HL-60 (cell line): ENCODE measurements at regions not wholly inside any gene's neighbourhood (a gene's known extent, or its start where the extent isn't known, plus 50 kb on each side); places are given as distances from the start of the nearest gene placed in this dataset.

Source experiments
- GABPA ChIP-seq: IDR thresholded peaks from 2 replicates; pipeline ENCODE4 v1.6.1; 2012; ENCODE audit warnings: low read depth
- POLR2AphosphoS5 ChIP-seq: IDR thresholded peaks from 2 replicates; pipeline ENCODE4 v1.6.1; 2012; ENCODE audit warnings: low read depth
- TF ChIP-seq, protein P1 (sequence below): IDR thresholded peaks from one replicate; pipeline ENCODE4 v1.5.1; 2011; ENCODE audit warnings: low read length, control low read depth, inconsistent platforms; ENCODE audit not compliant: insufficient read depth

GRCh38 chr3:118171236-118171852, 863.3 kb downstream of the IGSF11 start:
- TF ChIP-seq, protein P1, sequence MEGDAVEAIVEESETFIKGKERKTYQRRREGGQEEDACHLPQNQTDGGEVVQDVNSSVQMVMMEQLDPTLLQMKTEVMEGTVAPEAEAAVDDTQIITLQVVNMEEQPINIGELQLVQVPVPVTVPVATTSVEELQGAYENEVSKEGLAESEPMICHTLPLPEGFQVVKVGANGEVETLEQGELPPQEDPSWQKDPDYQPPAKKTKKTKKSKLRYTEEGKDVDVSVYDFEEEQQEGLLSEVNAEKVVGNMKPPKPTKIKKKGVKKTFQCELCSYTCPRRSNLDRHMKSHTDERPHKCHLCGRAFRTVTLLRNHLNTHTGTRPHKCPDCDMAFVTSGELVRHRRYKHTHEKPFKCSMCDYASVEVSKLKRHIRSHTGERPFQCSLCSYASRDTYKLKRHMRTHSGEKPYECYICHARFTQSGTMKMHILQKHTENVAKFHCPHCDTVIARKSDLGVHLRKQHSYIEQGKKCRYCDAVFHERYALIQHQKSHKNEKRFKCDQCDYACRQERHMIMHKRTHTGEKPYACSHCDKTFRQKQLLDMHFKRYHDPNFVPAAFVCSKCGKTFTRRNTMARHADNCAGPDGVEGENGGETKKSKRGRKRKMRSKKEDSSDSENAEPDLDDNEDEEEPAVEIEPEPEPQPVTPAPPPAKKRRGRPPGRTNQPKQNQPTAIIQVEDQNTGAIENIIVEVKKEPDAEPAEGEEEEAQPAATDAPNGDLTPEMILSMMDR, result no peak
- TF ChIP-seq POLR2AphosphoS5 (no peak), GABPA (no peak)
